ENCODE measurements at regions not wholly inside any gene's neighbourhood (a gene's known extent, or its start where the extent isn't known, plus 50 kb on each side); places are given as distances from the start of the nearest gene placed in this dataset.

DNA sequence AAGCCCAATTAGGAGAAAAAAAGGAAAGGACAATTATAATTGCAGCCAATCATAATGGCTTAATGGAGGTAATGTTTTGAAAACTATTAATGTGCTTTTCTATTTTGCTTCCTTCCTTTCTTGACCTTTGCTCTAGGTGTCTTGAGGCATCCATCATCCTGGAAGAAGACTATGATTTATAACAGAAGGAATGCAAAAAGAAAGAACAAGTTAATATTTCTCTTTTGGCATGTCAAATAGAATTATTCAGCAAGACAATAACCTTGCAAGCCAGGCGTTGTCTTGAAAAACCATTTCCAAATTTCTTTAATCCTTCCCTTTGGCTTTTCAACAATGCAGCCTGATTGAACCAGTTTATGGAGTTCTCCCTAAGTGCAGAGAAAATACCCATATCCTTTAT lies 107.7 kb upstream of the USP24 start:
- Histone ChIP-seq H3K27me3 (replicated peaks in 2 of 5; ENCODE audit: control insufficient read depth in 4 of 5, insufficient read depth in 5 of 5, low read length in 4 of 5) (peaks cover 0 to 4% (median 0%) of the 10 kb centered on the region in 5 experiments), H3K36me3 (ENCODE audit: control insufficient read depth in 4 of 4, insufficient read depth in 4 of 4, low read length in 3 of 4) (no peaks in the 10 kb centered on the region), H3K9me3 (ENCODE audit: control extremely low read depth in 1 of 5, control insufficient read depth in 4 of 5, insufficient read depth in 2 of 5, low read depth in 1 of 5, low read length in 4 of 5) (no peaks in the 10 kb centered on the region), H3K4me3 (ENCODE audit: control insufficient read depth in 1 of 7, extremely low read depth in 1 of 7, insufficient read depth in 4 of 7, low read depth in 2 of 7, low read length in 6 of 7) (no peak overlapping the region), H3K27ac (ENCODE audit: insufficient read depth in 1 of 2, low read depth in 1 of 2, low read length in 2 of 2, poor library complexity in 1 of 2, severe bottlenecking in 2 of 2) (no peak overlapping the region), H3K4me1 (ENCODE audit: control extremely low read depth in 1 of 4, control insufficient read depth in 4 of 4, insufficient read depth in 4 of 4, low read length in 3 of 4) (peaks cover 0 to 3% (median 0%) of the 10 kb centered on the region in 4 experiments)
- WGBS (ENCODE audit: insufficient coverage): no CpG with 5 or more reads among the region's 1 CpG
- DNase-seq: no peak
- POLR2A ChIA-PET: no interaction called here
- CTCF ChIA-PET: no interaction called here

DNA sequence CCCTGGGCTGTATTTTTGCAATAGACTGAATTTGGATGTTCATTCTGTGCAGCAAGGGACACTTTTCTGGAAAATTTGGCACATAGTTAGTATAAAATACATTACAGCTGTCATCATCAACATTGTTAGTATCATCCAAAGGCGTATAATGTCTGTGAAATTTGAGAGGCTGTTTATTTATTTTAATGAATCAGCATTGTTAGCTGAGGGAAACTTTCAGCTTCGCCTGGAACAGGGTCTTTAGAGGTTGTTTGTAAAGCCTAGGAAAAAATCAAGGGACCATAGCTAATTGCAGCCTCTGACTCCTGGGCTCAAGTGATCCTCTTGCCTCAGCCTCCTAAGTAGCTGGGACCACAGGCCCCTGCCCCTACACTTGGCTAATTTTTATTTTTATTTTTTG lies 106.8 kb upstream of the USP24 start:
- Histone ChIP-seq H3K27me3 (replicated peaks in 2 of 5; ENCODE audit: control insufficient read depth in 4 of 5, insufficient read depth in 5 of 5, low read length in 4 of 5) (peaks cover 0 to 3% (median 0%) of the 10 kb centered on the region in 5 experiments), H3K27ac (ENCODE audit: insufficient read depth in 1 of 2, low read depth in 1 of 2, low read length in 2 of 2, poor library complexity in 1 of 2, severe bottlenecking in 2 of 2) (no peak overlapping the region), H3K4me3 (ENCODE audit: control insufficient read depth in 1 of 7, extremely low read depth in 1 of 7, insufficient read depth in 4 of 7, low read depth in 2 of 7, low read length in 6 of 7) (no peak overlapping the region), H3K36me3 (ENCODE audit: control insufficient read depth in 4 of 4, insufficient read depth in 4 of 4, low read length in 3 of 4) (no peaks in the 10 kb centered on the region), H3K9me3 (ENCODE audit: control extremely low read depth in 1 of 5, control insufficient read depth in 4 of 5, insufficient read depth in 2 of 5, low read depth in 1 of 5, low read length in 4 of 5) (no peaks in the 10 kb centered on the region), H3K4me1 (ENCODE audit: control extremely low read depth in 1 of 4, control insufficient read depth in 4 of 4, insufficient read depth in 4 of 4, low read length in 3 of 4) (peaks cover 0 to 6% (median 0%) of the 10 kb centered on the region in 4 experiments)
- WGBS (ENCODE audit: insufficient coverage): no CpG with 5 or more reads among the region's 2 CpGs
- no peak for DNase-seq
- ChIA-PET CTCF (no interaction called here), POLR2A (no interaction called here)

DNA sequence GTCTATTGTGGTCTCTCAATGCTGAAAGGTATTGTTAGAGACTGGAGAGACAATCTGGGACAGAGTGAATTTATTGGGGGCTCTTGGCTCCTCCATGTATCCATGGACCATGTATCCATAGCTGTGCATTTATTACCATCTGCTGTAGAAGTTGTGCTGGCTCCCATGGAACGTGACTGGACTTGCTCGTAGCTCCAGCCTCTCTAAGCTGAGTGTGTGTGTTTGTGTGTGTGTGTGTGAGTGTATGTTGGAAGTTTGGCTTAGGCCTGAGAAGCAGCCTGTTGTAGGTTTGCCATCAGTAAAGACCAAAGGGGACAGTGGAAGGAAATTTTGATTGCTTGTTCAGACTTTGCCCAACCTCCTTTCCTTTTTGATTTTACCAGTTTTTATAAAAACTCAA lies 105.7 kb upstream of the USP24 start:
- CTCF ChIA-PET: no interaction called here
- Histone ChIP-seq H3K27me3 (replicated peaks in 2 of 5; ENCODE audit: control insufficient read depth in 4 of 5, insufficient read depth in 5 of 5, low read length in 4 of 5) (peaks cover 0 to 2% (median 0%) of the 10 kb centered on the region in 5 experiments), H3K27ac (ENCODE audit: insufficient read depth in 1 of 2, low read depth in 1 of 2, low read length in 2 of 2, poor library complexity in 1 of 2, severe bottlenecking in 2 of 2) (no peak overlapping the region), H3K4me1 (ENCODE audit: control extremely low read depth in 1 of 4, control insufficient read depth in 4 of 4, insufficient read depth in 4 of 4, low read length in 3 of 4) (peaks cover 0 to 10% (median 0%) of the 10 kb centered on the region in 4 experiments), H3K4me3 (ENCODE audit: control insufficient read depth in 1 of 7, extremely low read depth in 1 of 7, insufficient read depth in 4 of 7, low read depth in 2 of 7, low read length in 6 of 7) (no peak overlapping the region), H3K9me3 (ENCODE audit: control extremely low read depth in 1 of 5, control insufficient read depth in 4 of 5, insufficient read depth in 2 of 5, low read depth in 1 of 5, low read length in 4 of 5) (no peaks in the 10 kb centered on the region), H3K36me3 (ENCODE audit: control insufficient read depth in 4 of 4, insufficient read depth in 4 of 4, low read length in 3 of 4) (no peaks in the 10 kb centered on the region)
- POLR2A ChIA-PET: no interaction called here
- no peak for DNase-seq
- no CpG with 5 or more reads among the region's 2 CpGs for WGBS (ENCODE audit: insufficient coverage)

DNA sequence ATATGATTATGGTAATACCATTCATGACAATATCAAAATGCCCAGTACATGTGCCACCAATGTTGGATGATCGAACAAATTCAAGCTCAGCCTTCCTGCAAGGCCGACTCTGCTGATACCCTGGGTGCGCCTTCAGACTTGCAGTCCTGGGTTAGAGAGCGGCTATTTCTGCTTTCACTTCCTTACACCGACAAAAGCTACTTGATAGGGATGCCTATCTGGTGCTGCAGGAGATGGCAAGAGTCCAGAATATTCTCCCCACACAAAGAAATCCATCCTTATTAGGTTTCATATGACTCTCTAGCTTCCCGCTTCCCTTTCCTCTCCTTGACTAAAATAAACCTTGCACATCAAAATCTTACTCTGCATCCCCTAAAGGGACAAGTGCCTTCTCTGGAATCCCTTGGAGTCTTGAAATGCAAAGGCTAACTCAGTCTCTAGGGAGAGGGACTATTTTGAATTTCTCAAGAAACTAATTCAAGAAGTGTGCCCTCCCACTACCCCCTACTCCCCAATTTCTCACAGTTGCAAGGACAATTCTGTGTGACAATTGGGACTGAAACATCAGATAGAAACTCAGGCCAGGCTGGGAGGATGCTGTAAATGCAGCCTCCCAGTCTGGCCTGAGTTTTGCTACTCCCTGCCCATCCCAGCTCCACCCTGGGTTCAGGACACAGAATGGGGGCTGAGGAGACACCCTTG lies 103.1 kb upstream of the USP24 start:
- Histone ChIP-seq H3K27me3 (replicated peaks in 2 of 5; ENCODE audit: control insufficient read depth in 4 of 5, insufficient read depth in 5 of 5, low read length in 4 of 5) (no peaks in the 10 kb centered on the region), H3K27ac (ENCODE audit: insufficient read depth in 1 of 2, low read depth in 1 of 2, low read length in 2 of 2, poor library complexity in 1 of 2, severe bottlenecking in 2 of 2) (no peak overlapping the region), H3K36me3 (ENCODE audit: control insufficient read depth in 4 of 4, insufficient read depth in 4 of 4, low read length in 3 of 4) (no peaks in the 10 kb centered on the region), H3K4me1 (ENCODE audit: control extremely low read depth in 1 of 4, control insufficient read depth in 4 of 4, insufficient read depth in 4 of 4, low read length in 3 of 4) (peaks cover 0 to 10% (median 0%) of the 10 kb centered on the region in 4 experiments), H3K9me3 (ENCODE audit: control extremely low read depth in 1 of 5, control insufficient read depth in 4 of 5, insufficient read depth in 2 of 5, low read depth in 1 of 5, low read length in 4 of 5) (no peaks in the 10 kb centered on the region), H3K4me3 (ENCODE audit: control insufficient read depth in 1 of 7, extremely low read depth in 1 of 7, insufficient read depth in 4 of 7, low read depth in 2 of 7, low read length in 6 of 7) (no peak overlapping the region)
- peak in 2 of 3 donors; percentile 15 to 27 for DNase-seq
- CTCF ChIA-PET: interaction anchor here (0.6 to 1.3 kb wide), 3 partner anchors 9 to 19 kb away, joined by 3 to 5 read pairs (median 3); no protein-coding TSS in a partner anchor
- WGBS (ENCODE audit: insufficient coverage): 33% methylated on average over 6 of the region's 6 CpGs
- POLR2A ChIA-PET: no interaction called here

DNA sequence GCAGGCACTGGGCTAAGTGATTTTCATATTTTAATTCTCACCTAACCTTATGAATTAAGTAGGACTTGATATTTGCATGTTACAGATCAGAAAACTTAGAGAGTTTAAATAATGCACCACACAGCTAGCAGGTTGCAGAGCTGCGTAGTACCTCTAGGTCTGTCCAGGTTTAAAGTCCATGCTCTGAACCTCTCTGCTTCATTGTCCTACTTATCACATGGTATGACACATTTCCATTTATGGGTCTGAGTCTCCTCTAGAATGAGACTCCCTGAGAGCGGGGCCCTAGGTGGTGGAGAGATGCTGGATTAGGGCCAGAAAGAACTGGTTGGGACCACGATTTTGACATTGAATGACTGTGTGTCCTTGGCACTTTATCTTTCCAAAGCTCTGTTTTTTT lies 102.5 kb upstream of the USP24 start:
- Histone ChIP-seq H3K4me3 (ENCODE audit: control insufficient read depth in 1 of 7, extremely low read depth in 1 of 7, insufficient read depth in 4 of 7, low read depth in 2 of 7, low read length in 6 of 7) (no peak overlapping the region), H3K4me1 (ENCODE audit: control extremely low read depth in 1 of 4, control insufficient read depth in 4 of 4, insufficient read depth in 4 of 4, low read length in 3 of 4) (peaks cover 0 to 10% (median 0%) of the 10 kb centered on the region in 4 experiments), H3K36me3 (ENCODE audit: control insufficient read depth in 4 of 4, insufficient read depth in 4 of 4, low read length in 3 of 4) (no peaks in the 10 kb centered on the region), H3K27me3 (replicated peaks in 2 of 5; ENCODE audit: control insufficient read depth in 4 of 5, insufficient read depth in 5 of 5, low read length in 4 of 5) (no peaks in the 10 kb centered on the region), H3K27ac (ENCODE audit: insufficient read depth in 1 of 2, low read depth in 1 of 2, low read length in 2 of 2, poor library complexity in 1 of 2, severe bottlenecking in 2 of 2) (no peak overlapping the region), H3K9me3 (ENCODE audit: control extremely low read depth in 1 of 5, control insufficient read depth in 4 of 5, insufficient read depth in 2 of 5, low read depth in 1 of 5, low read length in 4 of 5) (no peaks in the 10 kb centered on the region)
- ChIA-PET POLR2A (no interaction called here), CTCF (interaction anchor here (0.6 to 1.3 kb wide), 3 partner anchors 9 to 20 kb away, joined by 3 to 5 read pairs (median 3); no protein-coding TSS in a partner anchor)
- no peak for DNase-seq
- 82% methylated on average over 3 of the region's 3 CpGs for WGBS (ENCODE audit: insufficient coverage)

DNA sequence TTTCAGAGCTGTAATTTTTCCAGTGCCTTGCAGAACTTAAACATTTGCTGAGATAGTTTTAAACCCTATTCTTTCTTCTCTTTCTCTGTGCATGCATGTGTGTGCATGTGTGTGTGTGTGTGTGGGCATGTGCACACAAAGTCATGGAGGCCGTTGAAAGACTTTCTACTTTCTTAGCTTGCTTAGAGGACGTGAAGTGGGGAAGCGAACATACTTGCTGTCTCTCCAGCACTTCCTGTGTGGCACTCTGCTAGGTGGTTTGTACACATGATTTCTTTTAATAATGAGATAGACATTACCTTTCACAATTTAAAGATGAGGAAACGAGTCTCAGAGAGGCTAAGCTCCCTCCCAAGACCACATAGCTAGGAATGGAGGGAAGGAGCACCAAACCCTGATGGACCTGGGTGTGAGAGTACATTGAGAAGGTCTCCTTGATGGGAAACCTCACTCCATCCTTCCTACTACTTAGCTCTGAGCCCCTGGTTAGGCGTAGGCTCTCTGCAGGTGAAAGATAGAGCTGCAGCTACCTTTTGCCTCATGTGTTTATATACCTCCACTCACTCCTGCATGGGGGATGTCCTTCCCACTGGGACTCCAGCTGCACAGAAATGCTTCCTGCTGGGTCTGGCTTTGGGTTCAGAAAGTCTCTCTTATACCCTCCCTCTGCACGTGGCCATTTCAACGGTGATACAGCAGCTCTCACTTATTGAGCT lies 101.9 kb upstream of the USP24 start:
- WGBS (ENCODE audit: insufficient coverage): 100% methylated on average over 1 of the region's 7 CpGs
- CTCF ChIA-PET: interaction anchor here (1.2 to 1.3 kb wide), 2 partner anchors 11 to 21 kb away, joined by 3 to 5 read pairs; no protein-coding TSS in a partner anchor

DNA sequence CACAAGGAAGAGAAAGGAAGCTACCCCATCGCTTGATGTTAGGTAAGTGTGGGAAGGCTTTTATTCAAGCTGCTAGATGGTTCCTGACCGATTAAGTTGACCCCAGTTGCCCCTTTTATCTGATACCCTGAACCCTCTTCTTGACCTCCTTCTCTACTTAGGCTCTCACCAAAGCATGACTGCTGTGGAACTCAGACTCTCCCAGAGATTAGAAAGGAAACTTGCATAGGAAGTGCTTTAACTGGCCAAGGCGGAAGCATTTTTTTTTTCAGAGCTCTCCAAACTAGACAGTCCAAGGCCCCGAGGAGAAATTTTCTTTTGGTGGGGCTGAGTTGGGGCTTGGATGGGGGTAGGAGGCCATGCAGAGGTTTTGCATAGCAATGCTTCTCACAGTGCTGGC lies 101.3 kb upstream of the USP24 start:
- no peaks in the 10 kb centered on the region for H3K36me3 ChIP-seq (ENCODE audit: control insufficient read depth in 4 of 4, insufficient read depth in 4 of 4, low read length in 3 of 4)
- no peaks in the 10 kb centered on the region for H3K9me3 ChIP-seq (ENCODE audit: control extremely low read depth in 1 of 5, control insufficient read depth in 4 of 5, insufficient read depth in 2 of 5, low read depth in 1 of 5, low read length in 4 of 5)
- 21% methylated on average over 3 of the region's 4 CpGs for WGBS (ENCODE audit: insufficient coverage)
- CTCF ChIA-PET: no interaction called here
- H3K4me1 ChIP-seq (ENCODE audit: control extremely low read depth in 1 of 4, control insufficient read depth in 4 of 4, insufficient read depth in 4 of 4, low read length in 3 of 4): peaks cover 0 to 10% (median 0%) of the 10 kb centered on the region in 4 experiments
- DNase-seq: peak in 1 of 3 donors; percentile 6
- H3K27ac ChIP-seq (ENCODE audit: insufficient read depth in 1 of 2, low read depth in 1 of 2, low read length in 2 of 2, poor library complexity in 1 of 2, severe bottlenecking in 2 of 2): no peak overlapping the region
- no peaks in the 10 kb centered on the region for H3K27me3 ChIP-seq (replicated peaks in 2 of 5; ENCODE audit: control insufficient read depth in 4 of 5, insufficient read depth in 5 of 5, low read length in 4 of 5)
- POLR2A ChIA-PET: interaction anchor here (0.6 kb wide), 1 partner anchor 1319 kb away, joined by 3 read pairs; no protein-coding TSS in a partner anchor
- H3K4me3 ChIP-seq (ENCODE audit: control insufficient read depth in 1 of 7, extremely low read depth in 1 of 7, insufficient read depth in 4 of 7, low read depth in 2 of 7, low read length in 6 of 7): no peak overlapping the region

More for the DNA sequence above, 101.9 kb upstream of the USP24 start:
- no peak overlapping the region for H3K4me3 ChIP-seq (ENCODE audit: control insufficient read depth in 1 of 7, extremely low read depth in 1 of 7, insufficient read depth in 4 of 7, low read depth in 2 of 7, low read length in 6 of 7)
- H3K27ac ChIP-seq (ENCODE audit: insufficient read depth in 1 of 2, low read depth in 1 of 2, low read length in 2 of 2, poor library complexity in 1 of 2, severe bottlenecking in 2 of 2): no peak overlapping the region
- no peaks in the 10 kb centered on the region for H3K36me3 ChIP-seq (ENCODE audit: control insufficient read depth in 4 of 4, insufficient read depth in 4 of 4, low read length in 3 of 4)
- peaks cover 0 to 10% (median 0%) of the 10 kb centered on the region in 4 experiments for H3K4me1 ChIP-seq (ENCODE audit: control extremely low read depth in 1 of 4, control insufficient read depth in 4 of 4, insufficient read depth in 4 of 4, low read length in 3 of 4)
- no peaks in the 10 kb centered on the region for H3K9me3 ChIP-seq (ENCODE audit: control extremely low read depth in 1 of 5, control insufficient read depth in 4 of 5, insufficient read depth in 2 of 5, low read depth in 1 of 5, low read length in 4 of 5)
- no peak for DNase-seq
- POLR2A ChIA-PET: interaction anchor here (0.6 kb wide), 1 partner anchor 1319 kb away, joined by 3 read pairs; no protein-coding TSS in a partner anchor
- no peaks in the 10 kb centered on the region for H3K27me3 ChIP-seq (replicated peaks in 2 of 5; ENCODE audit: control insufficient read depth in 4 of 5, insufficient read depth in 5 of 5, low read length in 4 of 5)

Measured in common myeloid progenitor, CD34-positive (primary cell).